Lower leg skin (tissue), 3 donors: ENCODE measurements at regions not wholly inside any gene's neighbourhood (a gene's known extent, or its start where the extent isn't known, plus 50 kb on each side); places are given as distances from the start of the nearest gene placed in this dataset.

ENCODE experiments used
- POLR2A ChIP-seq, 2 donors: fragments of 450-650 bp; IDR thresholded peaks; one replicate each; pipeline ENCODE4 v1.6.1; 2016 to 2017; ENCODE audit warnings: antibody characterized with exemption in 2 of 2, mild to moderate bottlenecking in 1 of 2, moderate library complexity in 1 of 2
- TF ChIP-seq, protein P1 (sequence below), 3 donors: fragments of 450-650 bp; IDR thresholded peaks; one replicate each; pipeline ENCODE4 v1.5.1; 2016; ENCODE audit warnings: antibody characterized with exemption in 3 of 3, mild to moderate bottlenecking in 3 of 3, moderate library complexity in 2 of 3

DNA sequence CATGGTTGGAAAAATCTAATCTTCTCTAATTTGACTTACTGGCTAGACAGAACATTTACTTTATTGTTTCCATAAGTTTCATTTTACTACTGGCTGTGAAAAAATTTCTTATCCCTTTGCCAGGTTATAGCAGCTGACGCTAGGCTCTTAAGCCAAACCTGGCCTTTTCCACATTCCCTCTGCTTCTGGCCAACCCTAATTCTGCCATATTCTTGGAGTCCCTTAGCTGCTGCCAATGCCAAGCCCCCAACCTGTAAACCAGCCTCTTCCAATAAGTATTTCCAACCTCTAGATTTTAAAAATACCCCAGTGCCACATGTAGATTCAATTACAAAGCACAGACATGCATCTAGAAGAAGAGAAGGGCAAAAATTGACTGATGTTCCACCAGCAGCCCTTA is 452.3 kb upstream of the MEX3C start:
- TF ChIP-seq, protein P1, sequence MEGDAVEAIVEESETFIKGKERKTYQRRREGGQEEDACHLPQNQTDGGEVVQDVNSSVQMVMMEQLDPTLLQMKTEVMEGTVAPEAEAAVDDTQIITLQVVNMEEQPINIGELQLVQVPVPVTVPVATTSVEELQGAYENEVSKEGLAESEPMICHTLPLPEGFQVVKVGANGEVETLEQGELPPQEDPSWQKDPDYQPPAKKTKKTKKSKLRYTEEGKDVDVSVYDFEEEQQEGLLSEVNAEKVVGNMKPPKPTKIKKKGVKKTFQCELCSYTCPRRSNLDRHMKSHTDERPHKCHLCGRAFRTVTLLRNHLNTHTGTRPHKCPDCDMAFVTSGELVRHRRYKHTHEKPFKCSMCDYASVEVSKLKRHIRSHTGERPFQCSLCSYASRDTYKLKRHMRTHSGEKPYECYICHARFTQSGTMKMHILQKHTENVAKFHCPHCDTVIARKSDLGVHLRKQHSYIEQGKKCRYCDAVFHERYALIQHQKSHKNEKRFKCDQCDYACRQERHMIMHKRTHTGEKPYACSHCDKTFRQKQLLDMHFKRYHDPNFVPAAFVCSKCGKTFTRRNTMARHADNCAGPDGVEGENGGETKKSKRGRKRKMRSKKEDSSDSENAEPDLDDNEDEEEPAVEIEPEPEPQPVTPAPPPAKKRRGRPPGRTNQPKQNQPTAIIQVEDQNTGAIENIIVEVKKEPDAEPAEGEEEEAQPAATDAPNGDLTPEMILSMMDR (IDR thresholded peaks at IDR 0.05): no peak
- TF ChIP-seq POLR2A (IDR thresholded peaks at IDR 0.05): no peak
